ENCODE measurements at regions not wholly inside any gene's neighbourhood (a gene's known extent, or its start where the extent isn't known, plus 50 kb on each side); places are given as distances from the start of the nearest gene placed in this dataset.

DNA sequence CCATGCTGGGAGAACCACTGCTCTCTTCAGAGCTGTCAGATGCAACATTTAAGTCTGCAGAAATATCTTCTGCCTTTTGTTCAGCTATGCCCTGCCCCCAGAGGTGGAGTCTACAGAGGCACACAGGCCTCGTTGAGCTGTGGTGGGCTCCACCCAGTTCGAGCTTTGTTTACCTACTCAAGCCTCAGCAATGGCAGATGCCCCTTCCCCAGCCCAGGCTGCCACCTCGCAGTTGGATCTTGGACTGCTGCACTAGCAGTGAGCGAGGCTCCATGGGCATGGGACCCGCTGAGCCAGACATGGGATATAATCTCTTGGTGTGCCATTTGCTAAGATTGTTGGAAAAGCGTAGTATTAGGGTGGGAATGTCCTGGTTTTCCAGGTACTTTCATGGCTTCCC lies 229.1 kb upstream of the C11orf87 start:
- no peaks in the 10 kb centered on the region for H3K27me3 ChIP-seq (ENCODE audit: insufficient read depth, poor library complexity, severe bottlenecking)
- no peaks in the 10 kb centered on the region for H3K36me3 ChIP-seq (ENCODE audit: low read depth)
- no peak overlapping the region for H3K4me3 ChIP-seq (ENCODE audit: severe bottlenecking)
- TF ChIP-seq, protein P1, sequence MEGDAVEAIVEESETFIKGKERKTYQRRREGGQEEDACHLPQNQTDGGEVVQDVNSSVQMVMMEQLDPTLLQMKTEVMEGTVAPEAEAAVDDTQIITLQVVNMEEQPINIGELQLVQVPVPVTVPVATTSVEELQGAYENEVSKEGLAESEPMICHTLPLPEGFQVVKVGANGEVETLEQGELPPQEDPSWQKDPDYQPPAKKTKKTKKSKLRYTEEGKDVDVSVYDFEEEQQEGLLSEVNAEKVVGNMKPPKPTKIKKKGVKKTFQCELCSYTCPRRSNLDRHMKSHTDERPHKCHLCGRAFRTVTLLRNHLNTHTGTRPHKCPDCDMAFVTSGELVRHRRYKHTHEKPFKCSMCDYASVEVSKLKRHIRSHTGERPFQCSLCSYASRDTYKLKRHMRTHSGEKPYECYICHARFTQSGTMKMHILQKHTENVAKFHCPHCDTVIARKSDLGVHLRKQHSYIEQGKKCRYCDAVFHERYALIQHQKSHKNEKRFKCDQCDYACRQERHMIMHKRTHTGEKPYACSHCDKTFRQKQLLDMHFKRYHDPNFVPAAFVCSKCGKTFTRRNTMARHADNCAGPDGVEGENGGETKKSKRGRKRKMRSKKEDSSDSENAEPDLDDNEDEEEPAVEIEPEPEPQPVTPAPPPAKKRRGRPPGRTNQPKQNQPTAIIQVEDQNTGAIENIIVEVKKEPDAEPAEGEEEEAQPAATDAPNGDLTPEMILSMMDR (IDR thresholded peaks at IDR 0.05; ENCODE audit: poor library complexity, severe bottlenecking): no peak
- no peaks in the 10 kb centered on the region for H3K9me3 ChIP-seq (ENCODE audit: severe bottlenecking)
- no peaks in the 10 kb centered on the region for H3K4me1 ChIP-seq (ENCODE audit: insufficient read depth, poor library complexity, severe bottlenecking)
- no peak for ATAC-seq (ENCODE audit: low read depth)
- no peak for DNase-seq (ENCODE audit: low spot score)
- no peak overlapping the region for H3K27ac ChIP-seq (ENCODE audit: poor library complexity, severe bottlenecking)

DNA sequence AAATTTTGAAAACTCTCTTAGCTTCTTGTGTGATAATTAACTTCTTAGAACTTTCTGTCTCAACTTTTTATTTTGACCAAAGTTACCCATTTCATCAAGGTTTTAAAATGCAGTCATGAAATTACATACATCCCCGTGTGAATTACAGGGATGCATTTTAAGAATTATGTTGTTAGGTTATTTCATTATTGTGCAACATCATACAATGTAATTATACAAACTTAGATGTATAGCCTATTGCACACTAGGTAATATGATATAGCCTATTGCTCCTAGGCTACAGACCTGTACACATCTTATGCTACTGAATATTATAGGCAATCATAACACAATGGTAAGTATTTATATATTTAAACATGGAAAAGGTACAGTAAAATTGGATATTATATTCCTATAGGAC lies 228.1 kb upstream of the C11orf87 start:
- Histone ChIP-seq H3K36me3 (ENCODE audit: low read depth) (no peaks in the 10 kb centered on the region), H3K9me3 (ENCODE audit: severe bottlenecking) (no peaks in the 10 kb centered on the region), H3K27ac (ENCODE audit: poor library complexity, severe bottlenecking) (no peak overlapping the region), H3K4me1 (ENCODE audit: insufficient read depth, poor library complexity, severe bottlenecking) (no peaks in the 10 kb centered on the region), H3K4me3 (ENCODE audit: severe bottlenecking) (no peak overlapping the region), H3K27me3 (ENCODE audit: insufficient read depth, poor library complexity, severe bottlenecking) (no peaks in the 10 kb centered on the region)
- ATAC-seq (ENCODE audit: low read depth) (no peak), DNase-seq (ENCODE audit: low spot score) (no peak)
- TF ChIP-seq, protein P1 (IDR thresholded peaks at IDR 0.05; ENCODE audit: poor library complexity, severe bottlenecking): no peak

DNA sequence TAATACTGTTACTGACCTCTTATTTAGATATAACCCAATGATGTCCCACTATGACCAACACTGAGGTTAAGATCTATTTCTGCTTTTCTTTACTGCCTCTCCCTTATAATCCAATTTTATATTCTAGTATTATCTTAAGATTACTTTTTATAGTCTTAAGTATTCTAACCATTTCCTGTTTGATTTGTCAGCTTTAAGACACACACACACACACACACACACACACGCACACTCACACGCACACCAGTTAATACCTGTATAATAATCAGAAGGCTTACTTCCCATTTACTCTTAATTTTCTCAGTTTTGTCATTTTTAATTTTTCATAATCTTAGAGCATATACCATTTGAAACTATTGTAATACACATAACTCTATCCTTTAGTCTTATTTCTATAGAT lies 226.0 kb upstream of the C11orf87 start:
- Histone ChIP-seq H3K4me1 (ENCODE audit: insufficient read depth, poor library complexity, severe bottlenecking) (no peaks in the 10 kb centered on the region), H3K27me3 (ENCODE audit: insufficient read depth, poor library complexity, severe bottlenecking) (no peaks in the 10 kb centered on the region), H3K36me3 (ENCODE audit: low read depth) (no peaks in the 10 kb centered on the region), H3K27ac (ENCODE audit: poor library complexity, severe bottlenecking) (no peak overlapping the region), H3K4me3 (ENCODE audit: severe bottlenecking) (no peak overlapping the region), H3K9me3 (ENCODE audit: severe bottlenecking) (no peaks in the 10 kb centered on the region)
- ATAC-seq (ENCODE audit: low read depth) (no peak), DNase-seq (ENCODE audit: low spot score) (no peak)
- TF ChIP-seq, protein P1 (IDR thresholded peaks at IDR 0.05; ENCODE audit: poor library complexity, severe bottlenecking): no peak

DNA sequence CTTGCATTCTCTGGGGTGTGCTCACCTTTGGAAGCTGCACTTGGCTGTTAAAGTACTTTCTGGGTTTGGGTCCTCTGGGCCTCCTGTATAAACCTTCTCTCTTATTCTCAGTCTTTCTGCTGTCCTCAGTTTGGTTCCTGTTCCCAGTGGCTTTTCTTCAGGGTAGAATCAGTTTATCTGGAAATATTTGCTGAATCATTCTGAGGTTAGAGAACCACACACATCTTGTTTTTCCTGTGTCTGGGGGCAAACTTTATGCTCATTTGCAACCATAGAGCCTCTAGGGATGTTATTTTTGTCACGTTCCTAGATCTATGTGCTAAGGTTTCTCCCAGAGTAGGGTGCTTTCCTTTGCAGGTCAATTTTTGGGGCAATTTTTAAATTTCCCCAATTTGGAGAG lies 224.3 kb upstream of the C11orf87 start:
- no peaks in the 10 kb centered on the region for H3K4me1 ChIP-seq (ENCODE audit: insufficient read depth, poor library complexity, severe bottlenecking)
- H3K27me3 ChIP-seq (ENCODE audit: insufficient read depth, poor library complexity, severe bottlenecking): no peaks in the 10 kb centered on the region
- no peak overlapping the region for H3K4me3 ChIP-seq (ENCODE audit: severe bottlenecking)
- no peak overlapping the region for H3K27ac ChIP-seq (ENCODE audit: poor library complexity, severe bottlenecking)
- TF ChIP-seq, protein P1 (IDR thresholded peaks at IDR 0.05; ENCODE audit: poor library complexity, severe bottlenecking): no peak
- DNase-seq (ENCODE audit: low spot score): no peak
- no peak for ATAC-seq (ENCODE audit: low read depth)
- no peaks in the 10 kb centered on the region for H3K9me3 ChIP-seq (ENCODE audit: severe bottlenecking)
- H3K36me3 ChIP-seq (ENCODE audit: low read depth): no peaks in the 10 kb centered on the region

DNA sequence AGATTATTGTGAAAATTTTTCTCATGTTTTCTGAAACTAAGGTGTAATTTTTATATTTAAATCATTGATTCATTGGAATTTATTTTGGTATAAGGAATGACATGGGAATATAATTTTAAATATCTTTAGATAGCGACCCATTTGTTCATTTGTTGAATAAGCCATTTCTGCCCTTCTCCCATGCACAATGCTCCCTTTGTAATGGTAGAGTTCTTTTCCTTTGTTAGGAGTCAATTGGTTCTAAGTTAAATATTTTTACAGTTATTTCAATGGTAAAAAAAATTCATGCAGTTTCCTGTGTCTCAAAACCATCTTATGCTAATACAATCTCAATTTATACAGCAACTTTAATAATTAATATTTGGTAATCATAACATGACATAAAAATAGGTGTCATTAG lies 218.8 kb upstream of the C11orf87 start:
- Histone ChIP-seq H3K36me3 (ENCODE audit: low read depth) (no peaks in the 10 kb centered on the region), H3K4me1 (ENCODE audit: insufficient read depth, poor library complexity, severe bottlenecking) (no peaks in the 10 kb centered on the region), H3K27ac (ENCODE audit: poor library complexity, severe bottlenecking) (no peak overlapping the region), H3K4me3 (ENCODE audit: severe bottlenecking) (no peak overlapping the region), H3K27me3 (ENCODE audit: insufficient read depth, poor library complexity, severe bottlenecking) (no peaks in the 10 kb centered on the region), H3K9me3 (ENCODE audit: severe bottlenecking) (no peaks in the 10 kb centered on the region)
- DNase-seq (ENCODE audit: low spot score) (no peak), ATAC-seq (ENCODE audit: low read depth) (no peak)
- TF ChIP-seq, protein P1 (IDR thresholded peaks at IDR 0.05; ENCODE audit: poor library complexity, severe bottlenecking): no peak
